ENCODE measurements at regions not wholly inside any gene's neighbourhood (a gene's known extent, or its start where the extent isn't known, plus 50 kb on each side); places are given as distances from the start of the nearest gene placed in this dataset.

DNA sequence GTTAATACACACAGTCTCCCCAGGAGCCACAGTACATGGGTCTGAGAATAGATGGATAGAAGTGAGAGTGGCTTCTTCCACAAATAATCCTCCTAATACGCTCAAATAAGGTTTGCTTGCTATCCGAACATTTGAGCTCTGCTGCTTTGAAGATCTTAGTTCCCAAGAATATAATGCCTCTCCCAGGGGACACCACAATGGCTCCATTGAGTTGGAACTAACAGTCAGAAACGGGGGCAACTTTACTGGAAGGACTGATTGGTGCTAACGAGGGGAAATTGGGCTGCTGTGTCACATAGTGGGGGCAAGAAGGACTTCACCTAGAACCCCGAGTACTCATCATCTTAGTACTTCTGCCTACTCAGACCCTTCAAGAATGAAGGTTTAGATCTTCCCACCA is 66.2 kb downstream of the IGLL5 start:
- H3K4me1 Mint-ChIP-seq (ENCODE audit: unreplicated experiment) = no peaks in the 10 kb centered on the region
- H3K9me3 Mint-ChIP-seq = no peaks in the 10 kb centered on the region
- DNase-seq (ENCODE audit: extremely low spot score, unreplicated experiment) = no peak
- H3K4me3 Mint-ChIP-seq = no peak overlapping the region
- TF ChIP-seq, protein P1, sequence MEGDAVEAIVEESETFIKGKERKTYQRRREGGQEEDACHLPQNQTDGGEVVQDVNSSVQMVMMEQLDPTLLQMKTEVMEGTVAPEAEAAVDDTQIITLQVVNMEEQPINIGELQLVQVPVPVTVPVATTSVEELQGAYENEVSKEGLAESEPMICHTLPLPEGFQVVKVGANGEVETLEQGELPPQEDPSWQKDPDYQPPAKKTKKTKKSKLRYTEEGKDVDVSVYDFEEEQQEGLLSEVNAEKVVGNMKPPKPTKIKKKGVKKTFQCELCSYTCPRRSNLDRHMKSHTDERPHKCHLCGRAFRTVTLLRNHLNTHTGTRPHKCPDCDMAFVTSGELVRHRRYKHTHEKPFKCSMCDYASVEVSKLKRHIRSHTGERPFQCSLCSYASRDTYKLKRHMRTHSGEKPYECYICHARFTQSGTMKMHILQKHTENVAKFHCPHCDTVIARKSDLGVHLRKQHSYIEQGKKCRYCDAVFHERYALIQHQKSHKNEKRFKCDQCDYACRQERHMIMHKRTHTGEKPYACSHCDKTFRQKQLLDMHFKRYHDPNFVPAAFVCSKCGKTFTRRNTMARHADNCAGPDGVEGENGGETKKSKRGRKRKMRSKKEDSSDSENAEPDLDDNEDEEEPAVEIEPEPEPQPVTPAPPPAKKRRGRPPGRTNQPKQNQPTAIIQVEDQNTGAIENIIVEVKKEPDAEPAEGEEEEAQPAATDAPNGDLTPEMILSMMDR (conservative IDR thresholded peaks at IDR 0.05) = no peak
- H3K27me3 Mint-ChIP-seq = peaks cover 41% of the 10 kb centered on the region
- no peak overlapping the region for H3K27ac Mint-ChIP-seq
- H3K36me3 Mint-ChIP-seq = no peaks in the 10 kb centered on the region

DNA sequence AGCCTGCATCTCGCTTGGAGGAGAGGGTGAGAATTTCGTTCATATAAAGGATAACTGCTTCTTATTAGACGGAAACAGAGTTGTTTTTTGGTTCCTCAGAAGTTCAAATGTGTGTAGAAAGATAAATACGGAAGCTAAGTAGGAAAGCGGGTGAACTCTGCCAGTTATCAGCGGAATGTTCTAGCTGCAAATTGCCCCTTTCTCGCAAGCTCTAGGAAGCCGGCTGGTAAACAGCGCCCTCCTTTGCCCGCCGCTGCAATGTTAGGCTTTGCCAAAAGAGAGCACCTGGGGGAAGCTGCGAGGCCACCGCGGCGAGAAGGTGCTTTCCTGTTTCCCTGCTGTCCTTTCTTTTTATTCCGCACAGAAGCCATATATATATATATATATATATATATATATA is 67.0 kb downstream of the IGLL5 start:
- H3K27ac Mint-ChIP-seq = no peak overlapping the region
- no peaks in the 10 kb centered on the region for H3K4me1 Mint-ChIP-seq (ENCODE audit: unreplicated experiment)
- DNase-seq (ENCODE audit: extremely low spot score, unreplicated experiment) = no peak
- peaks cover 41% of the 10 kb centered on the region for H3K27me3 Mint-ChIP-seq
- H3K9me3 Mint-ChIP-seq = no peaks in the 10 kb centered on the region
- H3K36me3 Mint-ChIP-seq = no peaks in the 10 kb centered on the region
- TF ChIP-seq, protein P1 (conservative IDR thresholded peaks at IDR 0.05) = peak; percentile 54
- H3K4me3 Mint-ChIP-seq = no peak overlapping the region

DNA sequence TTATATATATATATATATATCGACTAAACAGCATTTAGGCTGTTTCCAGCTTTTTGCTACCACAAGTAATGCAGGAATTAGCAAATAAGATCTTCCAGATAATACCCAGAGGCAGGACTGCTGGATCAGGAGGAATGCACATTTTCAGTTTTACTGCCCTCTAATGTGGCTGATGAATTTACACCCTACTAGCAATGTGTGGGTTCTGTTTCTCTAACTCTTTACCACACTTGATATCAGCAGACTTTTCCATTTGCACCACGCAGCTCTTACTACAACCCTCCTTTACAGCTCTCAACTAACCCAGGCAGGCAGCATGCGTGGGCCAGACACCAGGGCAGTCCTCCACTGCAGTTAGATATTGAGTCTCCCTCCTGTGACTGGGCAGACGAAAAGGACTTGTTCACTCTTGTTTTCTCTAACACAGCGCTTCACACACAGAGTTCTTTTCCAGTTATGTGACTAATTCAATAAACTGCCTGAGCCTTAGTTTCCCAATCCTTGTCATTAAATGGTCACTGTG is 67.7 kb downstream of the IGLL5 start:
- no peak overlapping the region for H3K4me3 Mint-ChIP-seq
- DNase-seq (ENCODE audit: extremely low spot score, unreplicated experiment) = no peak
- peaks cover 41% of the 10 kb centered on the region for H3K27me3 Mint-ChIP-seq
- TF ChIP-seq, protein P1 (conservative IDR thresholded peaks at IDR 0.05) = no peak
- no peaks in the 10 kb centered on the region for H3K4me1 Mint-ChIP-seq (ENCODE audit: unreplicated experiment)
- no peak overlapping the region for H3K27ac Mint-ChIP-seq
- H3K9me3 Mint-ChIP-seq = no peaks in the 10 kb centered on the region
- H3K36me3 Mint-ChIP-seq = no peaks in the 10 kb centered on the region

DNA sequence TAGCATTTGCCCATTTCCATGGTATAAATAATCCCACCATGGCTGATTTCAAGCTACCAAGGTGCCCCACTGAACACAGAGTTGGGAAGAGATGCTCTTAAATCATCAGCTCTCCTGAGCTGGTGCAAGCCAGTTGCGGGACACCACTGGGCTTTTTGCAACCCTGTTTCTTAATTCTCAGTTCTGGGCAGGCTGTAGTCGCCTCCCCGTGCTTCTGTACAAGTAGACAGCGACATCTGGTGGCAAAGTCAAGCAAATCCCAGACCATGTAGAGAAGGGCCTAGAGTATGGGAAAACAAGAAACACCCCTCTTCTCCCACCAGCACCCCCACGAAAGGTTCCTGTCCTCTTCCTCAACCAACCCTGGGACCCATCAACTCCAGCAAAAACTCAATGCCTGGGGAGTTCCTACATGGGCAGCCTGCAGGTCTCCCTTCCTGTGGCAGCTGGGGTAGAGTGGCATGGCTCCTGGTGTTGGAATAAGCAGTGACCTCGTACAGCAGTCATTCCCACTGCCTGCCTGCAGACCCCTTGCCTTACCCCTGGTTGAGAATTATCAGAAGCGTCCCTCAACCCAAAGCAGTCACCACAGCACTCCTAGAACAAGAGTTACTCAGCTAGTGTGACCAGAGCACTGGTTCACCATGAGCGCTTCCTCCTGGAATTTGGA is 68.4 kb downstream of the IGLL5 start:
- Mint-ChIP-seq H3K27me3 (peaks cover 41% of the 10 kb centered on the region), H3K36me3 (no peaks in the 10 kb centered on the region), H3K9me3 (no peaks in the 10 kb centered on the region), H3K27ac (peak overlapping the region; percentile 11), H3K4me1 (ENCODE audit: unreplicated experiment) (no peaks in the 10 kb centered on the region), H3K4me3 (no peak overlapping the region)
- DNase-seq (ENCODE audit: extremely low spot score, unreplicated experiment) = no peak
- TF ChIP-seq, protein P1 (conservative IDR thresholded peaks at IDR 0.05) = peak; percentile 89

DNA sequence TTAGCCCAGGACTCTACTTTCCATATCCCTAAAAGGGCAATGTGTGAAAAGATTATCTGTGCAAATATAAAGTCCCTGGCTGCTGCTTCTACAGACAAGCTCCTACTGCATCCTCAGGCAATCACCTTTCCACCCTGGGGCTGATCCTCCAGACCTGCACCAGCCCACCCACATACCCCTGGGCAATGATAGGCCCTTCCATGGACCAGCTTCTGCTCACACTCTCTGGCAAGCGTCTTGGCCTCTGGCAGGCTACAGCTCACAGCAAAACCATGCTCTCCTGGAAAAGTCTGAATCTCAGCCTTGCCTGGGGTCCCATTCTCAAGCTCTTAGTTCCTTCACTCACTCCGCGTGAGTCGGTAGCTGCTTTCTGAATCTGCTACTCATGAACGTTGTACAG is 69.5 kb downstream of the IGLL5 start:
- Mint-ChIP-seq H3K27ac (no peak overlapping the region), H3K4me1 (ENCODE audit: unreplicated experiment) (no peaks in the 10 kb centered on the region), H3K36me3 (no peaks in the 10 kb centered on the region), H3K9me3 (no peaks in the 10 kb centered on the region), H3K4me3 (no peak overlapping the region), H3K27me3 (peaks cover 34% of the 10 kb centered on the region)
- DNase-seq (ENCODE audit: extremely low spot score, unreplicated experiment) = no peak
- TF ChIP-seq, protein P1 (conservative IDR thresholded peaks at IDR 0.05) = no peak

All from type B pancreatic cell (in vitro differentiated cells).